Forelimb muscle (tissue), 1 donor: ENCODE measurements at regions not wholly inside any gene's neighbourhood (a gene's known extent, or its start where the extent isn't known, plus 50 kb on each side); places are given as distances from the start of the nearest gene placed in this dataset.
A peak's percentile ranks its signal among the peaks of the same experiment; 100 is the strongest.

Experiments
- DNase-seq: peaks from one replicate; pipeline ENCODE4 v3.0.0-alpha.2; 2013; ENCODE audit warnings: low read depth

DNA sequence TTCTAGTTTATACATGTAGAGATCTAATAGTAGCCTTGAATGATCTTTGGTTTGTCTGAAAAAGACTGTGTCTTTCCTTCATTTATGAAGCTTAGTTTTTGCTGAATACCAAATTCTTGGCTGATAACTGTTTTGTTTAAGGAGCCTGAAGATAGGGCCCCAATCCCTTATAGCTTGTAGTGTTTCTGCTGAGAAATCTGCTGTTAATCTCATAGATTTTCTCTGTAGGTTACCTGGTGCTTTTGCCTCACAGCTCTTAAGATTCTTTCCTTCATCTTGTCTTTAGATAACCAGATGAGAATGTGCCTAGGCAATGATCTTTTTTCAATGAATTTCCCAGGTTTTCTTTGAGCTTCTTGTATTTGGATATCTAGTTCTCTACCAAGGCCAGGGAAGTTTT lies 562.1 kb downstream of the XIRP2 start:
- no peak for DNase-seq

- DNase-seq, result no peak
These were observed 552.1 kb downstream of the XIRP2 start for GRCh38 chr2:167440382-167440781.

DNA sequence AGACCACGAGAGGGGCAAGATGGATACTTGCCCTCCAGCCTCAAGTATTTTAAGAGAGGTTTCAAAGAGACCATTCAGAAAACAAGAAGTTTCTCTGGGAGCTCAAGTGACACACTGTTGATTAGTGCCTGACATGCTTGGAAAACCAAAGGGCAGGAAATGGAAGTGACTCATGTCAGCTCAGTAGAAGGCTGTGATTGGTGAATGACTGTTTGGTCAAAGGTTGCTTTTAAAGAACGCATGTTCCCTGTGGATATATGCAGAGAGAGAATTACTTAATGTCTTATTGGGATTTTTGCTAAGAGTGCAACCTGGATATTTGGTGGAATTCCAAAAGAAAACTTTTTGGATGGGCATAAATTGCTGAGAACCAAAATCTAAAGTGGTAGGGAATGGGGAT lies 549.9 kb downstream of the XIRP2 start:
- DNase-seq, result no peak

GRCh38 chr2:167431949-167432348 lies 543.7 kb downstream of the XIRP2 start:
- DNase-seq, result no peak

DNA sequence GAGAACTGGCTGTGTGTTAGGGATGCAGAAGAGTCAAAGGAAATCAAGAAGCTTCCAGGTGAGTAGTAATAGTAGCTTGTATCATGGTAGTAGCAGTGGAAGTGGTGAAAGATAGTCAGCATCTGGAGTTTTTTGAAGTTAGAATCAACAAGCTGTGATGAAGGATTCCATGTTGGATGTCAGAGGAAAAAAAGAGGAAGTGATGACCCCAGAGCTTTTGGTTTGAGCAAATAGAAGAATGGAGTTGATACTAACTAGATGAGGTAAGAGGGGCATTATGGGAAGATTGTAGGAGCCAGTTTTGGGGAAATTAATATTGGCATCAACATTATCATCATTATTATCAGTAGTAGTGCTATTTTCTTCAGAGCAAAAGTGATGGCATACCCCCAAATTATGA lies 542.2 kb downstream of the XIRP2 start:
- no peak for DNase-seq

- DNase-seq, result no peak
These were observed 536.8 kb downstream of the XIRP2 start for GRCh38 chr2:167424803-167425755.

- DNase-seq, result no peak
These were observed 535.9 kb downstream of the XIRP2 start for GRCh38 chr2:167424221-167424620.

DNA sequence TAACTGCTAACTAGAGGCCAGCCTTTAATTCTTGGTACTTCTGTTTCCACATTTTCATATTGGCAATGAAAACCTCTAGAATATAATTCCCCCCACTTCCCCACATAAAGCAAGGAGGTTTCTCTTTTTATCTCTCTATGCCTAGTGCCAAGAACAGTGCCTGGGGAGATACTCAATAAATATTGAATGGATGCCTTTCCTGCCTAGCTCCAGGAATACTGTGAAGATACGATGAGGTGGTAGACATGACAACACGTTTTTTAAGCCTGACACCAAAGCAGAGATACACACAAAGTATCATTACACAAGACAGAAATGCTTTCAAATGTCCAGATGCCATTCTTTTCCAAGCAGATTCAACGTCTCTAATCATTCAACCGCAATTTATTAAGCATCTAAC lies 535.5 kb downstream of the XIRP2 start:
- no peak for DNase-seq

GRCh38 chr2:167420211-167420610 lies 531.9 kb downstream of the XIRP2 start:
- DNase-seq, result peak; percentile 6

GRCh38 chr2:167415068-167415467 lies 526.8 kb downstream of the XIRP2 start:
- DNase-seq, result no peak

DNA sequence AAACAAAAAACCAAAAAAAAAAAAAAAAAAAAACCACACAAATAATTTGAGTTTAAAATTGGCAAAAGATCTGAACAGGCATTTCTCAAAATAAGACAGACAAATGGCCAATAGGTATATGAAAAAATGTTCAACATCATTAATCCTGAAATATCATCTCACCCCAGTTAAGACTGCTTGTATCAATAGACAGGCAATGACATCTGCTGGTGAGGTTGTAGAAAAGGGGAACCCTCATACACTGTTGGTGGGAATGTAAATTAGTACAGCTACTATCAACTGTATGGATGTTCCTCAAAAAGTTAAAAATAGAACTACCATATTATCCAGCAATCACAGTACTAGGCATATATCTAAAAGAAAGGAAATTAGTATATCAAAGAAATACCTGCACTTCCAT lies 523.1 kb downstream of the XIRP2 start:
- DNase-seq, result no peak

DNA sequence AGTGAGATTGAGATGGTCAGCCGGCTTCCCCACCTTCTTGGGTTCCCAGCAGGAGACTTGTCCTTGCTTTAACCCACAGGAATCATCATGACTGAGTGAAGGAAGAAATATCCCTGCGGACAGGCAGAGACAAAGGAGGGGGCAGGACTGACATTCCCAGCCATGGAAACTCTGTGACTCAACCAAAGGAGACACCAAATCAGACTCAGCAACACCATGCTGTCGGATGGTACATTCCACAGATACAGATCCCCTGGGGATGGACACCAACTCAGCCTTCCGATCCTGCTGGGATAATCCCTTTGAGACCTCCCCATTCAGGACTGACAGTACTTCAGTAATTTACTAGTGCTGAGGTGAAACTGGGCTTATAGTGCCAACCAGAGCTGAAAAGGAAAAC lies 518.3 kb downstream of the XIRP2 start:
- no peak for DNase-seq

GRCh38 chr2:167404627-167405284 lies 516.5 kb downstream of the XIRP2 start:
- no peak for DNase-seq

DNA sequence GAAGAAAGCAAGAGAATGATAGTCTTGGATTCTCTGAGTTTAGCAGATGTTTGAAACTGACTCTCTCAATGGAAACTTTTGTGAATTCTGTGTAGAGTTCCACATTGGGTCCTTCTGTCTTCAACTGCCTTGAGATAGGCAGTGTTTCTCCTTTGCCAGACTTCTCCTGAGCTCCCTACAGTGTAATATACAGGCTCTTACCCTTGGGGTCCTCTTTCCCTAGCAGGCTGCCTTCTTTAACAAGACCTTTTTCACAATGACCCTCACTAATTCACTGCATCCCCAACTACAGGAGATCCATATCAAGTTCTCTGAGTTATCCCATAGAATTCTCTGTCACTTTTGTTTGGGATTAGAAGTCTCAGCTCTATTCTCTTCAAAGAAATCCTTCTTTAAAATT lies 513.0 kb downstream of the XIRP2 start:
- DNase-seq, result no peak

- DNase-seq, result no peak
These were observed 512.3 kb downstream of the XIRP2 start for GRCh38 chr2:167400546-167400945.

- no peak for DNase-seq
These were observed 510.6 kb downstream of the XIRP2 start for GRCh38 chr2:167398873-167399272.

DNA sequence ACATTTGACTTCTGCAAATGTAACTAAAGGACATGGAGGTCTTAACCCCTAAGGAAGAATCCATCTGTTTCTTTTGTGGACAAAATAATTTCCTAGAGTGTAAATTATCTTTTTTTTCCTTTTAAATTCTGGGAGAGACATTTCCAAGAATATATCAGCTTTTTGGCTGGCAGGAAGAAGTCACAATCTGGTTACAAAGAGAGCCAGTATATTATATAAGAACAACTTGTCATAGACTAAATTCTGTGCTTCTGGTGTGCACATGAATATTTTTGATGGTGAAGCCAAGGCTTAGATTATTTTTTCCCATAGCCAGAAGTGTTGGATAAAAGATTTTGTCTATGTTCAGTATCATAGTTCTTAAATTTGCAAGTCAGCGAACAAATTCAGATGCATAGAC lies 500.6 kb downstream of the XIRP2 start:
- no peak for DNase-seq

DNA sequence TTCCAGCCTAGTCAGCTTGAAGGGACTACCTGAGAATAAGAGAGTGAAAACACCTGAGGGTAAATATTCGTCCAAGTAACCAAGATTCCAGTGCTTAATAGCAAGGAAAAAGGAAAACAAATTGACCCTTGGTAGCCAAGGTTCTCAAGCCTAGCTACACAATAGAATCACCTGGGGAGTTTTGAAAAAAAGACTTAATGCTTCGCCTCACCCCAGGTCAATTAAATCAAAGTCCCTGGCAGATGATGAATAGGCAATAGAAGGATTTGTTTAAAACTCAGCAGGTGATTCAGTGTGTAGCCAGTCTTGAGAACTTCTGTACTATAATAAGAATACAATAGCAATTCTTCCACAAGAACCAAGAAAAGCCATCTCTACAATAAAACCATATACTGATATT lies 500.2 kb downstream of the XIRP2 start:
- no peak for DNase-seq

DNA sequence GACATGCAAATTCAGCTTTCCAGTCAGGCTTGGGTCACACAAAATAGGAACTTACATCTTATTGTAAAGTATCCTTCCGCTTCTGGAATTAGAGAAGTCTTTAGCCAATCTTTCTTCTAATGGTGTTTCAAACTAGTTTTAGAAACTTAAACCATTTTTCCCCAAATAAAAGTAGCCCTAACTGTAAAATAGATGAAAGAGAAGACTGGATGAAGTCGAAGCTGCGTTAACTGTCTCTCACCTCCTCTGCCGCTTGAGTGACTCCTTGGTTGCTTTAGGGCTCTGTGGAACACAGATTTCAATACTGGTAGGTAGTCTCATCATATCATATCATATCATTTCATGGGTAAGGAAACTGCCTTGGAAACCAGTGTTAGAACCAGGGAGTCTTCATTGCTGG lies 498.4 kb downstream of the XIRP2 start:
- no peak for DNase-seq

GRCh38 chr2:167383610-167384194 lies 495.4 kb downstream of the XIRP2 start:
- no peak for DNase-seq

DNA sequence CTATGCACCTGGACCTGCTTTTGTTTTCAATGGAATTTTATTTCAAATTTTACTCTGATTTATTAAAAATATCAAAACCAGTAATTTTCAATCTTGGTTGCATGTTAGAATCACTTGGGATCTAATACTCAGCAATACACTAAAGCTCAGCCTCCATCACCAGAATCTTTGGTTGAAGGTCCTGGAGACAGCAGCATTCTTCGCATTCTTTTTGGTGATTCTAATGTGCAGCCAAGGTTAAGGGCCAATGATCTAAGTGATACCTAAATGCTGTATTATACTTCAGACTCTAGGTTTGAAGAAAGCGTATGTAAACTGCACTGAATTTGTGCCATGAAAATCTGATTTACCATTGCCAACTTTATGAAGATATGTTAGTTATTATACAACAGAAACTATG lies 493.1 kb downstream of the XIRP2 start:
- DNase-seq, result no peak

- DNase-seq, result no peak
These were observed 492.3 kb downstream of the XIRP2 start for GRCh38 chr2:167380555-167380954.

DNA sequence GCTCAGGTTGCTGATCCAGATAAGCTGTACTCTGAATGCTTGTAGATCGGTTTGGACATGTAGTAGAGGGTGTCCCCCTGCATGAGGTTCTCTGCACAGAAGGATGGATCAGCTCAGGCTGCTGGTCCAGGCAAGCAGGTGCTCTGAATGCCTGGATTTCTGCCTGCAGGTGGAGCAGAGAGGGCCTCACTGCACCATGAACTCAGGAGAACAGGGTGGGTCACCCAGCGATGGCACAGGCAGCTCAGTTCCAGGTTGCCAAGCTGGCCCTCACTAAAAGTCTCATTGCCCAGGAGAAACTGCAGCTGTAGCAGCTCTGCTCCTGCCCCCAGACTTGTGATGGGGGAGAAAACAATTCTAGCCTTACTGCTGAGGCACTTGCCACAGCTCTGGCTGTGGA lies 491.8 kb downstream of the XIRP2 start:
- no peak for DNase-seq
